Right lobe of liver (tissue), 6 donors: ENCODE measurements at regions not wholly inside any gene's neighbourhood (a gene's known extent, or its start where the extent isn't known, plus 50 kb on each side); places are given as distances from the start of the nearest gene placed in this dataset.

Experiments
- ATAC-seq, 4 donors: fragments of 200-7000 bp; cut with Tn5 transposase; one replicate each; pipeline ENCODE4 v1.9.1; 2020; ENCODE audit warnings: mild to moderate bottlenecking in 4 of 4, moderate library complexity in 4 of 4
- DNase-seq, 3 donors: peaks; one replicate each; pipeline ENCODE4 v3.0.0-alpha.2; 2020
- H3K27ac ChIP-seq, 3 donors: fragments of 200-600 bp; one replicate each; pipeline ENCODE4 v1.8.0; 2022
- H3K27me3 ChIP-seq, 2 donors: fragments of 200-600 bp; one replicate each; pipeline ENCODE4 v1.8.0; 2022
- H3K36me3 ChIP-seq, 4 donors: fragments of 200-600 bp; sonication (generic) in 1 of 4; one replicate each; pipeline versions ENCODE4 v1.5.1 to v1.8.0; 2017 to 2022; ENCODE audit warnings: control low read depth in 1 of 4
- H3K4me1 ChIP-seq, 4 donors: fragments of 200-600 bp; sonication (generic) in 1 of 4; one replicate each; pipeline versions ENCODE4 v1.5.1 to v1.8.0; 2017 to 2022; ENCODE audit warnings: control low read depth in 1 of 4
- H3K4me3 ChIP-seq, 3 donors: fragments of 200-600 bp; one replicate each; pipeline ENCODE4 v1.8.0; 2022
- H3K9me3 ChIP-seq, 4 donors: fragments of 200-600 bp; sonication (generic) in 1 of 4; one replicate each; pipeline versions ENCODE4 v1.5.1 to v1.8.0; 2017 to 2022; ENCODE audit warnings: control low read depth in 1 of 4
- POLR2A ChIP-seq: fragments of 450-650 bp; IDR thresholded peaks from one replicate; pipeline ENCODE4 v1.6.1; 2017; ENCODE audit warnings: antibody characterized with exemption, mild to moderate bottlenecking
- WGBS: methylation state at CpG from one replicate; pipeline ENCODE4 v1.1.6; 2018; ENCODE audit warnings: low coverage, low lambda C conversion rate; ENCODE audit not compliant: insufficient coverage; ENCODE audit errors: missing lambda C conversion rate; 5-methylcytosine and 5-hydroxymethylcytosine counted together
- intact Hi-C, 2 donors: fragments of 100-400 bp; cut with DNase I; formaldehyde crosslinking; loops; one replicate each; pipeline versions ENCODE4 v1.11.2 to v1.14.1; 2022
- TF ChIP-seq, protein P1 (sequence below), 4 donors: fragments of 200-600 bp in 3 of 4; fragments of 450-650 bp in 1 of 4; IDR thresholded peaks; one replicate each; pipeline versions ENCODE4 v1.5.1 to v1.8.0; 2016 to 2022; ENCODE audit warnings: antibody characterized with exemption in 4 of 4, mild to moderate bottlenecking in 2 of 4
- donor health status: DM: no; HTN: yes; CAD: no.
- donor health status: DM: no; HTN: no; CAD: no.
- donor health status: DM: no; HTN: no; CAD: no.
- donor health status: DM: no; HTN: yes; CAD: no.
- donor health status: DM: no; HTN: yes; CAD: no.

GRCh38 chr20:56166781-56167465 is 81.6 kb upstream of the MC3R start:
- no peak for ATAC-seq
- TF ChIP-seq, protein P1, sequence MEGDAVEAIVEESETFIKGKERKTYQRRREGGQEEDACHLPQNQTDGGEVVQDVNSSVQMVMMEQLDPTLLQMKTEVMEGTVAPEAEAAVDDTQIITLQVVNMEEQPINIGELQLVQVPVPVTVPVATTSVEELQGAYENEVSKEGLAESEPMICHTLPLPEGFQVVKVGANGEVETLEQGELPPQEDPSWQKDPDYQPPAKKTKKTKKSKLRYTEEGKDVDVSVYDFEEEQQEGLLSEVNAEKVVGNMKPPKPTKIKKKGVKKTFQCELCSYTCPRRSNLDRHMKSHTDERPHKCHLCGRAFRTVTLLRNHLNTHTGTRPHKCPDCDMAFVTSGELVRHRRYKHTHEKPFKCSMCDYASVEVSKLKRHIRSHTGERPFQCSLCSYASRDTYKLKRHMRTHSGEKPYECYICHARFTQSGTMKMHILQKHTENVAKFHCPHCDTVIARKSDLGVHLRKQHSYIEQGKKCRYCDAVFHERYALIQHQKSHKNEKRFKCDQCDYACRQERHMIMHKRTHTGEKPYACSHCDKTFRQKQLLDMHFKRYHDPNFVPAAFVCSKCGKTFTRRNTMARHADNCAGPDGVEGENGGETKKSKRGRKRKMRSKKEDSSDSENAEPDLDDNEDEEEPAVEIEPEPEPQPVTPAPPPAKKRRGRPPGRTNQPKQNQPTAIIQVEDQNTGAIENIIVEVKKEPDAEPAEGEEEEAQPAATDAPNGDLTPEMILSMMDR (IDR thresholded peaks at IDR 0.05) = no peak
- no peak for TF ChIP-seq POLR2A
- no peak overlapping the region for H3K4me3 ChIP-seq
- WGBS = 54% methylated on average over 2 of the region's 15 CpGs
- peaks cover 0 to 7% (median 0%) of the 10 kb centered on the region in 4 donors for H3K4me1 ChIP-seq
- no peak overlapping the region for H3K27ac ChIP-seq
- H3K9me3 ChIP-seq = no peaks in the 10 kb centered on the region
- DNase-seq = no peak
- intact Hi-C loops = no loop called here
- H3K36me3 ChIP-seq = no peaks in the 10 kb centered on the region
- H3K27me3 ChIP-seq = no peaks in the 10 kb centered on the region

DNA sequence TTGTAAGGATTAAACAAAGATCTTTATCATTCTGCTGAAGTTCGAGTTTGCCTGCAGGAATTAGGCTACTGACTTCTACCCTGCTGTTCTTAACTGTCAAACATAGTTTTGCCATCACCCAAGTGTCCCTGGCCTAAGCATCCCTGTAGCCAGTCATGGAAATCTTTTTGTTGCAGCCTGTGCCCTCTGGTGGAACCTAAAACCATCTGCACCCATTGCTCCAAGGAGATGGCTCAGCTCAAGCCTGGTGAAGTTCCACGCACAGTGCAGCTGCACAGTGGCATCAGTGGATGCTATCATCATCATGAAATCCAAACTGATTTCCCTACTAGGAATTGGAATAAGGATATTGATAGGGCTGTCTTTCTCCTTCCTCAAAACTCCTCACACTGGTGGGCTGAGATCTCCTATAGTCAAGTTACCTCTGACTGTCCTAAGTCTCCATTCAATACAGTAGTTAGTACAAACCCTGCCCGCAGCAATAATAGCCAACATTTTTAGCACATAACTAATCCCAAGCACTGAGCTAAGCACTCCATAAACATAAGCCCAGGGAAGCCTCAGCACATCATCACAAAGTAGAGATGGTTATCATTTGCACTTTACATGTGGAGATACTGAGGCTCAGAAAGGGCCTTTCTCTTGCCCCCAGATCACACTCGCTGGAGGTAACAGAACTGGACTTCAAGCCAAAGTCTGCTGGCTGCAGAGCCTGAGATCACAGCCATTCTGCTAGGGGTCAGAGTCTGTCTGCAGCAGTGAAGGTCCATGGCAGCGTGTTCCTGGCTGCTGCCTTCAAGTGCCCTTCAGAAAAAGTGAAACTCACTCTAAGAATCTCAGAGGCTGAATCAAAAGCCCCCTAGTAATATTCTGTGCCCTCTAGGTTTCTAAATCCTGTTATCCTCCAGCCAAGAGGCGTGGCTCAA is 77.2 kb upstream of the MC3R start:
- Histone ChIP-seq H3K36me3 (no peaks in the 10 kb centered on the region), H3K4me1 (peaks cover 0 to 7% (median 0%) of the 10 kb centered on the region in 4 donors), H3K27me3 (no peaks in the 10 kb centered on the region), H3K4me3 (no peak overlapping the region), H3K27ac (no peak overlapping the region), H3K9me3 (no peaks in the 10 kb centered on the region)
- DNase-seq (peak in 1 of 3 donors; percentile 48), ATAC-seq (peak; percentile 80 to 89 (median 82))
- 41% methylated on average over 5 of the region's 6 CpGs for WGBS
- intact Hi-C loops = no loop called here
- no peak for TF ChIP-seq POLR2A
- TF ChIP-seq, protein P1 (IDR thresholded peaks at IDR 0.05) = peak; percentile 53 to 71 (median 64)

- H3K4me1 ChIP-seq = peaks cover 0 to 7% (median 0%) of the 10 kb centered on the region in 4 donors
- H3K4me3 ChIP-seq = no peak overlapping the region
- DNase-seq (no peak), ATAC-seq (no peak)
- intact Hi-C loops = no loop called here
- no peaks in the 10 kb centered on the region for H3K9me3 ChIP-seq
- WGBS = 80% methylated on average over 5 of the region's 5 CpGs
- no peak overlapping the region for H3K27ac ChIP-seq
- no peaks in the 10 kb centered on the region for H3K36me3 ChIP-seq
- TF ChIP-seq, protein P1 (IDR thresholded peaks at IDR 0.05) = no peak
- TF ChIP-seq POLR2A = no peak
- no peaks in the 10 kb centered on the region for H3K27me3 ChIP-seq
Measured at GRCh38 chr20:56173438-56173837, 75.1 kb upstream of the MC3R start.

- H3K36me3 ChIP-seq = no peaks in the 10 kb centered on the region
- TF ChIP-seq POLR2A = no peak
- TF ChIP-seq, protein P1 (IDR thresholded peaks at IDR 0.05) = no peak
- WGBS = 22% methylated on average over 3 of the region's 3 CpGs
- no peaks in the 10 kb centered on the region for H3K27me3 ChIP-seq
- H3K4me1 ChIP-seq = peaks cover 0 to 7% (median 0%) of the 10 kb centered on the region in 4 donors
- H3K4me3 ChIP-seq = no peak overlapping the region
- H3K9me3 ChIP-seq = no peaks in the 10 kb centered on the region
- intact Hi-C loops = no loop called here
- DNase-seq (no peak), ATAC-seq (no peak)
- no peak overlapping the region for H3K27ac ChIP-seq
Measured at GRCh38 chr20:56174416-56174815, 74.1 kb upstream of the MC3R start.
